Ureter (tissue), 1 donor: ENCODE measurements at regions not wholly inside any gene's neighbourhood (a gene's known extent, or its start where the extent isn't known, plus 50 kb on each side); places are given as distances from the start of the nearest gene placed in this dataset.
A peak's percentile ranks its signal among the peaks of the same experiment; 100 is the strongest.
"Not testable (repeated sequence)": the region's sequence is repeated elsewhere in the genome, so short reads cannot be mapped to it uniquely, and the experiment has no call there.

Experiments
- DNase-seq: peaks from one replicate; pipeline ENCODE4 v3.0.0-alpha.2; 2020; ENCODE audit warnings: low spot score
- donor health status: DM: yes; HTN: yes; CAD: no.

DNA sequence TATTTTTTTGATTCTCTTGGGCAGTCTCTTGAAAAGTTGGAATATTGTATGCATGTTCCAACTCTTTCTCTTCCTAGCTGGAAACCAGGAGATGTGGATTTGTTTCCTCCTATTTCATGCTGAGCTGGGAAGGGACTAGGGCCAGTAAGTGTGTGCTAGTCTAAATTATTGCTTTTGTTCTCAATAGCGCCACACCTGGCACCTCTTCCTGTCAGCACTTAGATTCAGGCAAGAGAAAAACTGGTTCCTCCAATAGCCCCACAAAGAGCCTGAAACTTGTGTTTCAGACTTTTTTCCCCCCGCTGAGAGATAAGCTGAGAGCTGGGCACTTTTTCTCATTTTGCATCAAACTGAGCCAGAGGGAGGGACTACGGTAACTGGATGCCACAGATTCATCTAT is 353.4 kb downstream of the OLFM4 start:
- DNase-seq: no peak

DNA sequence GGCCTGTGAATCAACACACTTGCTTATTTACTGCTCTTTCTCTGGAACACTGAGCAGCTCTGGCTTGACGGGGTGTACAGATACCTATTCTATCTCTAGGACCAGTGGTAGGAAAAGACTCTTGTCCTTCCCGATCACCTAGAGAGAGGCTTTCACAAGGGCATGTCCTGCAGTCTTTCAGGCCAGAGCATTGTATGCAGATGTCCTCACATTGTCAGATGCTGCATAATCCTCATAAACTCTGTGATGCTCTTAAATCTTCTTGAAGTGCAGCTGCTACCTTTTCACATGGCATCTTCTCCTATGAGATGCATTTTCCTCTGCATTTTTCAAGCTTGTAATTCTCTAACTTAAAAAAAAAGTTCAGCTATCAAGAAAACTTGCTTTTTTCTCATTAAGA is 369.4 kb downstream of the OLFM4 start:
- no peak for DNase-seq

DNA sequence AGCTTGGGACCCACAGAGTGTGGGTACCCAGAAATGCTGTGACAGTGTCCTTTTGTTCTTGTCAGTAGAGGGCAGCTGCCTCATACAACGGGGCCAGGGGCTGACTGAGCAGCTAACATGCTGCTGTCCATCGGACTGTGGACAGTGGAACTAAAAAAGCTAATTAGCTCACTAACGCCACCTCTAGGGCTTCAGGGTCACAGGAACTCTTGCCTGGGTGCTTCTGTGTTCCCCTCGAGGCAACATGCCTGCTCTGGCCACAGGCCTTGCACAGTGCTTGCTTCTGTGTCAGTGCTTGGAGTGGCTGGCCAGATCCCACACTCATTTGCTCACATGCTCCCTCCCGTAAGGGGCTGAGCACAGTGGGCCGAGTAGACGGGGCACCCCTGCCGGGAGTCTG is 377.0 kb downstream of the OLFM4 start:
- no peak for DNase-seq

DNA sequence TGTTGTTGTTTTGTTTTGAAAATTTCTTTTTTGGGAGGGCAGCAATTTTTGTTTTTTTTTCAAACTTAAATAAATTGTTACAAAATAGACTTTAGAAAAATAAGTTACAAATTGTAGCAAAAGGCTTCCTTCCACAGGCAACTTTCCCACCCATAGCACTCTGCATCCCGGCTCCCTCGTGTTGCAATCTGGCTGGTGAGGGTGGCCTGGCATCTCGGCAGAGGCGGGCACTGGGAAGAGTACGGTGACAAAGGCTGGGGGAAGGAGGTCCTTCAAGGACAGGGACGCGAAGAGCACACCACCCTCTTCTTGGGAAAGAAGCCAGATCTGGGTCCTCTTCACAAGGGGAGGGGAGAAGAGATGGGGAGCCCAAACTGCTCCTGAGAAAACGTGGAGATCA is 379.7 kb downstream of the OLFM4 start:
- no peak for DNase-seq

DNA sequence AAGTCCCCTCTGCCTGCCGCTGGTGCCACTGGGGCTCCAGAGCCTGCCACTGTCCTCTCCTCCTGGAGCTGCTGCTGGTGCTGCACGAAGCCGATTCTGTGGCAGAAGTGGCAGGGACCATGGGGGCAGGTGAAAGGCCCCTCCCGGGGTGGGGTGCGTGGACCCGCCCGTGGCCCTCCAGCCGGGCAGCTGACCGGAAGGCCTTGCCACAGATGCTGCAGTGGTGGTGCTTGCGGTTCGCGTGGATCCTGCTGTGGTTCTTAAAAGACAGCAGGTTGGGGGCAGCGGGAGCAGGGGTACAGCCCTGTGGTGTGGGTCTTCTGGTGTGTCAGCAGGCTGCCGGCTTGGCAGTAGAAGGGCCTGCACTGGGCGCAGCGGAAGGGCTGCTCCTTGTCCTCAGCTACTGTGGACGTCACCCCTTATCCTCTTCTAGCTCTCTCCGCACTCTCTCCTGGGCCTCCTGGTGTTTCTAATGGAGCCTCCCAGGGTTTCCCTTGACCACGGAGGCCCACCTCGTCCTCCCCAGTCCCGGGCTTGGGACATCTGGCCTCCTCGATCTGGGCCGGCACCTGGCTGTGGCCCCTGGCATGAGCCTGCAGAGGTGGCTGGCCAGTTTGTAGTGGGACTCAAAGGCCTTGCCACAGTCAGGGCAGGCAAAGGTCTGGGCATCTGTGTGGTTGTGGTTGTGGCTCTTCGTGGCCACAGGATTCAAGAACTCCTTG is 380.4 kb downstream of the OLFM4 start:
- no peak for DNase-seq

DNA sequence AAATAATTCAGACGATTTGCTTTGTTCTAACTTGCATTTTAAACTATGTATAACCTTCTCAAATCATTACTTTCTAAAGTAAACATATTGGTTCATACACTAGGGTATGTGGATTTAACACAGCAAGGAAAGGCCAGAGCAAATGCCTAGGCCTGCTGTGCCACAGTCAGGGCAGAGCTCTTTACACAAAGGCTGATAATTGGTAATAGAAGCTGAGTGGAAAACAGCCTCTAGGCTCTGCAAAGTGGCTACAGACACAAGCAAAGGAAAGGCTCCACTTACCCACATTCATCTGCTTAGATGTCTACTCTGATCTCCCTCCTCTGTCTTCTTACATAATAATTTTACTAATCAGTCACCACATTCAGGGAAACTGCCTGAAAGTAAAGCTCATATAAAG is 382.9 kb downstream of the OLFM4 start:
- DNase-seq: no peak

DNA sequence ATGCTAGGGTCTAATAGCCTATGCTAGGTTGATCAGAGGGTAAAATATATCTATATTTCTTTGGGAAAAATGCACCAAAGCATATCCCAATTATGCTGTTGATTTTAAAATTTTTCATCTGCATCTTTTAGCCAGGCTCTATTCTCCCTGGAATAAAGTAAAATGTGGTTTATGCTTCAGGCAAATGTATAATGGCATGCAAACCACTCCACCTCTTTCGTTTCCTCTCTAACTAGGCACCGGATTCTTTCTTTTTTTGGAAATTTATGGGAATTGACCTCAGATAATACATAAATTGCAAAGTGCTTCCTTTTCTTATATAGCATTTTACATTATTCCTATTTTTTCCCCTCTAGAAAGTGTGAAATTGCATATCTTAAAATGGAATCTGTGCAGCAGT is 386.5 kb downstream of the OLFM4 start:
- no peak for DNase-seq

DNA sequence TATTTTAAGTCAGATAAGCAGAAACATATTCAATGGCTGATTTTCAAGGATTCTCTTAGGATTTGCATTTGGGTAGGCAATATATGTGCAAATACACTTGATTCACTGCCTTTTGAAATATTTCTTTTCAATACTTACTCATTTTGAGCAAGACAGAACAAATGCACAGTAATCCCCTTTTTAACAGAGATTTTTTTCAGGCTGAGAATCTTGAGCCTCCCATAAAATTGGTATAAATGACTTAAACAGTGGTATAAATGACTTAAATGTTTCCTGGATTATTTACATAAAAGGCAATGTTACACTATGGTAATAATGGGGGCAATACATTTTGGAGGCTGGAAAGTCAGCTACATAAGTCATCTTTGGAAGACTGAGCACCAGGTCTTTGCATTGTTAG is 389.0 kb downstream of the OLFM4 start:
- no peak for DNase-seq

DNA sequence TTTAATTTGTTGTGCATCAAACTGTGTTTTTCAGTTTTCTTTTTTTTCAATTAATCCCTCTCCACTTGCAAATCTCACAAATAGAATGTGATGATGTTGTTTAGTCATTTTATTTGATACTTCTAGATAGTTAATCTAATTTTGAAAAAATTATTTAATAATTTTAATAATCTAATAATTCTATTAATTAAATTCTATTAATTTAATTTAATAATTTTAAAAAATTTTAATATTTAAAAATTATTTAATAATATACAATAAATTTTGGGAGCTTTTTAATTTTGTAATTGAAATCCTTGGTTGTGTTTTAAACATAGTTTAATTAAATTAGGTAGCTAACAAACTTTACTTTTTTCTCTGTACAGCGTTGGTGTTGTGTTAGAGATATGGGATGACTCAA is 393.8 kb downstream of the OLFM4 start:
- no peak for DNase-seq

DNA sequence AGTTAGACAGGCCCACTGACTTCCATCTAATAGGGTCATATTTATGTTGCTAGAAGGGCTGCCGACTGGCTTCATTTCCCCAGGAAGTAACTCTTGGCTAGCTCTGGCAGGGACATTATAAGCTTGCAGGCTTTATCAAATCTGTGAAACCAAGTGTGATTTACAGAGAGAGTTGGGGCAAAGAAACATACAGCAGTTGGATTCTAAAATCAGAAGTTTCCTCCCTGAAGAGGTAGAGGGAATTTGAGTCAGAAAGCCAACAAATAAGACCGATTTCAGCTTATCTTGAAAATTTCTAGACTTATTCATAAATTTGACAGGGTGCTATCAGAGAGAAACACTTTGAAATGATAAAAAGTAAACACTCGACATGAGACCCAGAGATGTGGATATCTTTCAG is 407.8 kb downstream of the OLFM4 start:
- no peak for DNase-seq

DNA sequence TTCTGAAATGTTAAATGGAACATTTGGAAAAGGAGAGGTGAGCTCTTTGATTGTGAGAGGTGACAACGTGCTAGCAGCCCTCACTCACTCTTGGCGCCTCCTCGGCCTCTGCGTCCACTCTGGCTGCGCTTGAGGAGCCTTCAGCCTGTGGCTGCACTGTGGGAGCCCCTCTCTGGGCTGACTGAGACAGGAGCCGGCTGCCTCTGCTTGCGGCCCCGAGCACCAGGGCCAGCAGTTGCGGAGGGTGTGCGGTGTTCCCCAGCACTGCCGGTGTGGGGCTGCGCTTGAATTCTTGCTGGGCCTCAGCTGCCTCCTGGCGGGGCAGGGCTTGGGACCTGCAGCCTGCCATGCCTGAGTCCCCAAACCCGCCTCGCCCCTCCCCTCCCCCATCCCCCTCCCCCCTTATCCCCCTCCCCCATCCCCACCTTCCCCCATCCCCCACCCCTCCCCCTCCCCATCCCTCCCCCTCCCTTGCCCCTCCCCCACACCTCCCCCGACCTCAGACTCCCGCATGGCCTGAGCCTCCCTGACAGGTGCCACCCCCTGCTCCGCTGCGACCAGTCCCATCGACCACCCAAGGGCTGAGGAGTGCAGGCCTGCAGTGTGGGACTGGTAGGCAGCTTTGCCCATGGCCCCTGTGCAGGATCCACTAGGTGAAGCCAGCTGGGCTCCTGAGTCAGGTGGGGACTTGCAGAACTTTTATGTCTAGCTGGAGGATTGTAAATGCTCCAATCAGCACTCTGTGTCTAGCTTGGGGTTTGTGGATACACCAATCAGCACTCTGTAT is 411.0 kb downstream of the OLFM4 start:
- DNase-seq: no peak

DNA sequence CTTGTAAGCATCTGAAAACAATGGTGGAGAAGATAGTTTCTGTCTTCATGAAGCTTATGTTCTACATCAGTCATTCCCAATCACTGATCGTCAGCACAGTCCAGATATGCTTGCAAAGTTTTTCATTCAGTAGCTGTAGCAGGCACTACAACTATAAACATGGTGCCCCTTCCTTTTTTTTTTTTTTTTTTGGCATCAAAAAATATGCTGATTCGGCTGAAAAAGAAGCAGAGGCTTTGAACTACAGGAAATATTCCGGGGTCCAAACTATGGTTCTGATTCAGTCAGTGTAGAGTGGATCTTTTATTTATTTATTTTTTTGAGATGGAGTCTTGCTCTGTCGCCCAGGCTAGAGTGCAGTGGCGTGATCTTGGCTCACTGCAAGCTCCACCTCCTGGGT is 414.4 kb downstream of the OLFM4 start:
- DNase-seq: no peak

DNA sequence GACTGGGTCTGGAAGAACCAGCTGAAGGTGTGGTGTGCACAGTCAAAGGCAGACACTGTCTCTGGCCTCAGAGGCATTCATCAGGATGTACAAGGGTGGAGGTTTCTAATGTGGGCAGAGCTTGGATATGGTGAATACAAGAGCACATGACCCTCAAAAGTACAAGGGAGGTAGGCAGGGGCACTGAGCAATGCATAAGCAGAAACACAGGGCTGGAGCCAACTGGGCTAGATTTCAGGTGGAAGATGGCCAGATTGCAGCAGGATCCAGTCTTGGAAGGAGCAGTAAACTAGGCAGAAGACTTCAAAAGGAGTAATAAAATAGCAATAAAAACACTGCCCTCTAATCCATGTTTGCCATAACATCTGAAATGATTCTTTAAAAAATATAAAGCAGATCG is 417.1 kb downstream of the OLFM4 start:
- DNase-seq: peak; percentile 52

DNA sequence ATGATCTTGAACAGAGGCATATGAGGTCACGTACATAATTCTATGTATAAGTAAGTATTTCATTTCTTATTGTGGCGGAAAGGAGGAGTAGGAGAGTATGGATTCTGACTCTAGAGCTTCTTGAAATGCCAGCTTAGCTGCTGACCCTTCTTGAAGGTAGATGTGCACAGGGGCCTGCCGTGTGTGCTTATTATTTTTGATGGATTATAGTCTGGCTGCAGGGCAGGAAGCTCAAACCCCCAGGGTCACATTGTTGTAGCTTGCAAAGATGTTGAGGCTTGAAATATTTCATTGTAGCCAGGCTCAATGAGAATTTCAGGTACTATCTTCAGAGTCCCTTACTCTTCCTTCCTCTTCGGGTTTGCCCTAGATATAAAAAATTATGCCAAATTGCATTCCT is 418.8 kb downstream of the OLFM4 start:
- DNase-seq: no peak

DNA sequence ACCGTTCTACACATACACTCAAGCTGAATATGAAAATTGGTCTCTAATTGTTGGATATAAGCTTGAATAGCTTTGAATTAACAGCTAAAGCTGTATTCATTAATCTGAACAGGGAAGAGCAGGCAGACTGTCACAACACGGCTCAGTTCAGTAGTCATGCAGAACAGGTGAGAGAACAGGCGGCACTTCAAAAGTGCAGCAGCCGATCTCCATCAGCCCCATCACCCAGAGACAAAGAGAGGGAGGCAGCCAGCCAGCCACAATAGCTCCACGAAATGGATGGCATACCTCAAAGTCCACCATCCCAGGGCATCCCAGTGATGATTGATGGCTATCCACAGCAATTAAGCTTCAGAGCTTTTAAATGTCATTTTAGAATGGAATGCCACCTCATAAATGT is 419.2 kb downstream of the OLFM4 start:
- DNase-seq: no peak

DNA sequence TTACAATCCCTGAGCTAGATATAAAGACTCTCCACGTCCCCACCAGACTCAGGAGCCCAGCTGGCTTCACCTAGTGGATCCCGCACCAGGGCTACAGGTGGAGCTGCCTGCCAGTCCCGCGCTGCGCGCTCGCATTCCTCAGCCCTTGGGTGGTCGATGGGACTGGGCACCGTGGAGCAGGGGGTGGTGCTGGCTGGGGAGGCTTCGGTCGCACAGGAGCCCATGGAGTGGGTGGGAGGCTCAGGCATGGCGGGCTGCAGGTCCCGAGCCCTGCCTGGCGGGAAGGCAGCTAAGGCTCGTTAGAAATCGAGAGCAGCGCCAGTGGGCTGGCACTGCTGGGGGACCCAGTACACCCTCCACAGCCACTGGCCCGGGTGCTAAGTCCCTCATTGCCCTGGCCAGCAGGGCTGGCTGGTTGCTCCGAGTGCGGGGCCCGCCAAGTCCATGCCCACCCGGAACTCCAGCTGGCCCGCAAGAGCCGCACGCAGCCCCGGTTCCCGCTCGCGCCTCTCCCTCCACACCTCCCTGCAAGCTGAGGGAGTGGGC is 423.7 kb downstream of the OLFM4 start:
- not testable (repeated sequence) for DNase-seq

DNA sequence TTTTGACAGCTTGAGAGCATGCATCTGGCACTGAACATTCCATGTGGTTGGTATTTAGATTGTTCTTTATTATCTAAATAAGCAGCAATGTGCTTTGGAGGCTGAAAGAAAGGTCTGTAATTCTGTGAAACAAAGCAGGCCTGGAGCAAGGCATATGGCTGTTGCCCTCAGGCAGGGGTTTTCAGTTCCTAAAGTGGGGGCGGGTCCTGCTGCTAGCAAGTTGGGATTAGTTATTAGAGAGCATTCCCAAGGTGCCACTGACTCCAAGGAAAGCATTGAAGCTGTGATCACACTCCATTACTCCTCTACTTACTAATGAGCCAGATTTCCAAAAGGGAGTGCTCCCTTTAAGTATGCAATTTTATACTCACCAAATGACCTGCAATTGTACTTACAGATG is 432.2 kb downstream of the OLFM4 start:
- DNase-seq: no peak

DNA sequence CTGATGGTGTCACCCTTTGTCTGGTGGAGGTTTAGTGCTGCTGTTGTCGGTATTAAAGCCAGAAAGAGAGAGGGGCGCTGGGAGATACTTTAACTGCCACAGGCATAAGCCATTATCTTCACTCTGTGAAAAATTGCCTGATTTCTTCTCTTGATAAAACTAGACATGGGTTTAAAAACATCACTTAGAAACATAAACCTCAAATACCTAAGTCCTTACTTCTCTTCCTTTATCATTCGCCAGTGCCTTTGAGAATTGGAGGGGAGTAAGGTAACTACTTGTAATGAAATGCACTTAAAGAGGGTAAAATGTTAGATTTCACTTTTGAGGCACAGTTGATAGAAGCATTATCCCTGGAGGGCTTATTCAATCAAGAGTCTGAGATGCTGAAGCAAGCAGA is 434.5 kb downstream of the OLFM4 start:
- no peak for DNase-seq

DNA sequence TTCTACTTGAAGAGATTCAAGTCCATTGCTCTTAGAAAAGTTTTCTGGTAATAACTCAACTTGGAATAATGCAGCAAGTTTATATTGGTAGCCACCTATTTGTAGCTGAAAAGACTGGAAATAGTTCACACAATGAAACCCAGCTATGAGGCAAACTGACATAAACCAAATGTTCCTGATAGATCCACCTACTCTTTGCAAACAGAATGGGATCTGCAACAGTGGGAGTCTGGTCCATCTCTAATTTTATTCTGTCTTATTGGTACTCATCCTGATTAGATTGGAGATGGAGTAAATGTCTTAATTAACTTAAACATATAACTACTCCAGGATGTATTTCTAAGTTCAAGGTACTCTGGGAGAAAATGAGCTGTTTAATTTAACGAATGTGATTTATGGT is 438.0 kb downstream of the OLFM4 start:
- DNase-seq: no peak

DNA sequence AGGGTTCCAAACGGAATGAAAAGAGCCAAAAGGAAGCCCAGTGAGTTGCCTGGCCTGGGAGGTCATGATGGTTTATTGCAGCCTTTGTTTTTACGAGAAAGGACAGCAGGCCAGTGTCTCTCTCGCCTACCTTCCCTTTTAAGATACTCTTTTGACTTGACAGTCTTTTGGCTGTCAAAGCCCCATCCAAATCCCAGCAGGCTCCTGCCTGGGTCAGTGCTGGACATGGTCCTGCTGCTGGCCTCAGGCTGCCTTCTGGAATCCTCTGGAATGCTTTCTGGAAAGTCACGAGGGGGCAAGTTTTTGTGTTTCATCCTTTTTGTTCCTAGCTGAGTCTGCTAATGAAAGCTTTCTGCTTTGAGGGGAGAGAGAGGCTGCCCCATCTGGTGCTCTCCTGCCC is 444.8 kb downstream of the OLFM4 start:
- DNase-seq: no peak

DNA sequence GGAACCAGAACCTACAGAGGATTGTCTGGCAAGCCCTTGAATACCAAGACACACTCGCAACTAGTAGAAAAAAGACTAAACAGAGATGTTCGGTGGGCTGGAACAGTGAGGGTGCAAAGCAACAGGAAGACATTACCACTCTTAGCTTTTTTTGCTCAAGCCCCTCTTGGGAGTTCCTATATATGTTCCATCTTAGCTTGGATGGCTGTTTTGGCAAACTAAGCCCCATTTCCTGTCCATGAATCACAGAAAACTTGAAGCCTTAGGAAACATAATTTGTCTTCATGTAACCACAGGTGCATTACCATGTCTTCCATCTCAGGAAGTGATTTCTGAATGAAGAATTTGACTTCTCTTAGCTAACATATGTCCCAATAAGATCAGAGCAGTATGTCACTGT is 446.3 kb downstream of the OLFM4 start:
- no peak for DNase-seq

DNA sequence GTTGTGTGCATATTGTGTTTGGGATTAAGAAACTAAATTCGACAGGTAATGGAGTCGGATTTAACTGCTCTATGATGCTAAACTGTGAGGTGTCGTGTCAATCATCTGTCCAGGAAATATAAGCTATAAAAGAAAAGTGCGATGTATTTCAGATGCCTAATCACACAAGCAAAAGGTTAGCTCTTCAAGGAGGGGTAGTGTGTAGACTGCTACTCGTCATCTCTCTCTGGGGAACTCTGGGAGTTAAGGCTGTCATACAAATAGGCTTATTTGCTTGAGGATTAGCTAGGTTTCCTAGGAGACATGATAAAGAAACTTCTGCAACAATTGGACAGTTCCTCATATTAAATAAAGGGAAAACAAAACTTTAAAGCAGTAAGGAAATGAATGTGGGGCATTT is 462.1 kb downstream of the OLFM4 start:
- DNase-seq: no peak

DNA sequence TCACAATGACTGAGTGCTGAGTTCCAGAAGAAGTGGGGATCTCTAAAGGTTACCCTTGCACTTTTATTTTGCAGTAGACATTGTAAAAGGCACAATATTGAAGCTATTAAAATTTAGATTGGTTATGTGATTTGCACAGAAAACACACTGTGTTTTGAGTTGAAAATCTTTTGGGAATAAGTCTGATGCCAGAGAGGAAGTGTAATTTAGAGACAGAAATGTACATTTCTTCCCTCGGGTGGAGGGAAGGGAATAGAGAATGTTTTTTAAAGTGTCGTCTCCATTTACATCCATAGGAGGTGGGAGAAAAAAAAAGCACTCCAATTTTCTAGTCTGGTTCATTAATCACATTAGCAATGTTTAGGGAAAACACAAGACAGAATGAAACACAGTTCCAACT is 465.8 kb downstream of the OLFM4 start:
- DNase-seq: no peak
